D721Med (cell line): ENCODE measurements at regions not wholly inside any gene's neighbourhood (a gene's known extent, or its start where the extent isn't known, plus 50 kb on each side); places are given as distances from the start of the nearest gene placed in this dataset.
"Not testable (repeated sequence)": the region's sequence is repeated elsewhere in the genome, so short reads cannot be mapped to it uniquely, and the experiment has no call there.

Experiments used
- DNase-seq: peaks from one replicate; pipeline ENCODE4 v3.0.0; 2011; ENCODE audit warnings: low spot score; ENCODE audit not compliant: insufficient read length
- FAIRE-seq: peaks from 2 replicates; lab custom pipeline; 2011; peaks lifted over from hg19 to GRCh38; lab: Jason Lieb, UNC
- TF ChIP-seq, protein P1 (sequence below): IDR thresholded peaks from 2 replicates; pipeline ENCODE4 v1.5.1; 2012; ENCODE audit warnings: mild to moderate bottlenecking, control low read depth; ENCODE audit not compliant: insufficient read depth; ENCODE audit errors: missing control alignments

- FAIRE-seq = no peak
- DNase-seq = no peak
- TF ChIP-seq, protein P1, sequence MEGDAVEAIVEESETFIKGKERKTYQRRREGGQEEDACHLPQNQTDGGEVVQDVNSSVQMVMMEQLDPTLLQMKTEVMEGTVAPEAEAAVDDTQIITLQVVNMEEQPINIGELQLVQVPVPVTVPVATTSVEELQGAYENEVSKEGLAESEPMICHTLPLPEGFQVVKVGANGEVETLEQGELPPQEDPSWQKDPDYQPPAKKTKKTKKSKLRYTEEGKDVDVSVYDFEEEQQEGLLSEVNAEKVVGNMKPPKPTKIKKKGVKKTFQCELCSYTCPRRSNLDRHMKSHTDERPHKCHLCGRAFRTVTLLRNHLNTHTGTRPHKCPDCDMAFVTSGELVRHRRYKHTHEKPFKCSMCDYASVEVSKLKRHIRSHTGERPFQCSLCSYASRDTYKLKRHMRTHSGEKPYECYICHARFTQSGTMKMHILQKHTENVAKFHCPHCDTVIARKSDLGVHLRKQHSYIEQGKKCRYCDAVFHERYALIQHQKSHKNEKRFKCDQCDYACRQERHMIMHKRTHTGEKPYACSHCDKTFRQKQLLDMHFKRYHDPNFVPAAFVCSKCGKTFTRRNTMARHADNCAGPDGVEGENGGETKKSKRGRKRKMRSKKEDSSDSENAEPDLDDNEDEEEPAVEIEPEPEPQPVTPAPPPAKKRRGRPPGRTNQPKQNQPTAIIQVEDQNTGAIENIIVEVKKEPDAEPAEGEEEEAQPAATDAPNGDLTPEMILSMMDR = no peak
These were observed 204.4 kb downstream of the OTUD1 start for GRCh38 chr10:23643111-23643780.

- DNase-seq (no peak), FAIRE-seq (no peak)
- TF ChIP-seq, protein P1 = no peak
These were observed 209.7 kb downstream of the OTUD1 start for GRCh38 chr10:23648618-23649017.

DNA sequence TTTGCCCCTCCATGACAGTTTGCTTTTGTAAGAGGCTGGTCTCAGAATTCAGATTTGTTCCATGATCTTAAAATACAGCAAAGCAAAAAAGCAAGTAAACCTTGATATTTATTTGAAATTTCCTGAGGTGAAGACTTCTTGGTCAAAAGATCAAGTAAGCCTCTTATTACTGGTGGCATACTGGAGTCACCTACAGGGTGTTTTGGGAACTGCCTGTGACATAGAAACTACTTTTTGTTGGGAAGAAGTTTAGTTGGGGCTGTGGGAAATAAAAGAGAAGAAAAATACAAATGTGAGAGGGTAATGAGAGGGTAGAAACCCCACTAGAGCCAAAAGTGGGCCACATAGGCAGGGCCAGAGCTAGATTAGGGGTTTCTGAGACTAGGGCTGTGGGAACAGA is 217.9 kb downstream of the OTUD1 start:
- no peak for DNase-seq
- FAIRE-seq = no peak
- TF ChIP-seq, protein P1 = no peak

DNA sequence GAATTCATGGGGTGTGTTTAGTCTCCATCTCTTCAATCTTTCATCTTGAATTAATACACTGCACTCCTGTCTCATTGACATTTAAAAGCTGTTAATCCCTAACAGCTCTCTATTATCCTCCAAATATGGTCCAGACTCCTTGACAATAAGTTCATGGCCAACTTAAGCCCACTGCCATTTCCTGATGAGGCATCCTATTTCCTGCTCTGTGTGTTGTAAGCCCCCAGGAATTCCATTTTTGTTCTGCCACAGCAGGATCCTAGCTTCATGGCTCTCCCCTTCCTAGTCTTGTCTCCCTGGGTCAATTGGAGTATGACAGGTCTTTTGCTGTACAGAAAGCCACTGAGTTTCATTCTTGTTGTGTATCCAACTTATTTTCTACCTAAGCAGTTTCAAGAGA is 218.8 kb downstream of the OTUD1 start:
- no peak for FAIRE-seq
- DNase-seq = no peak
- TF ChIP-seq, protein P1 = no peak

DNA sequence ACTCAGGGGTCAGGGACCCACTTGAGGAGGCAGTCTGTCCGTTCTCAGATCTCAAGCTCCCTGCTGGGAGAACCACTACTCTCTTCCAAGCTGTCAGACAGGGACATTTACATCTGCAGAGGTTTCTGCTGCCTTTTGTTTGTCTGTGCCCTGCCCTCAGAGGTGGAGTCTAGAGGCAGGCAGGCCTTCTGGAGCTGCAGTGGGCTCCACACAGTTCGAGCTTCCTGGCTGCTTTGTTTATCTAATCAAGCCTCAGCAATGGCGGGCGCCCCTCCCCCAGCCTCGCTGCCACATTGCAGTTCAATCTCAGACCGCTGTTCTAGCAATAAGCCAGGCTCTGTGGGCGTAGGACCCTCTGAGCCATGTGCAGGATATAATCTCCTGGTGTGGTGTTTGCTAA is 233.0 kb downstream of the OTUD1 start:
- DNase-seq, FAIRE-seq: not testable (repeated sequence)

DNA sequence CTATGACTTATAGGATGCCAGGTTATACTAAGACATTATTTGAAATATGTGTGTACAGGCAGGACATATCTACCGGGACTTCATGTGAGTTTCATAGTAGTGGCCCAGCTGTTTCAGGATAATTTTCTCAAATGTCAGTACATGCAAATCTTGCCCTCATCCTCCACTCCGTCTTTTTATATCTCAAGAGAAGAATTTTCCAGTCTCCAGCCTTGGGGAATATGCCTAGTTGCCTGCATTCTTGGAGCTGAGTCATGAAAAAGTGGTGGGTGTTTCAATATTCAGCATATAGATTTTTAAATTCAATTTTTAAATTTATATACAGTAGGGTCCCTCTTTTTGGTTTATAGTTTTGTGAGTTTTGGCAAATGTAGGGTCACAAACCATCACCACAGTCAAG is 236.7 kb downstream of the OTUD1 start:
- FAIRE-seq (no peak), DNase-seq (no peak)
- TF ChIP-seq, protein P1 = no peak

GRCh38 chr10:23676296-23676695 is 237.4 kb downstream of the OTUD1 start:
- FAIRE-seq (no peak), DNase-seq (no peak)
- TF ChIP-seq, protein P1 = no peak
